Endometrium (tissue), 2 donors: ENCODE measurements at regions not wholly inside any gene's neighbourhood (a gene's known extent, or its start where the extent isn't known, plus 50 kb on each side); places are given as distances from the start of the nearest gene placed in this dataset.

Experiments
- FAIRE-seq: peaks from 2 replicates; lab custom pipeline; 2012; peaks lifted over from hg19 to GRCh38; lab: Jason Lieb, UNC
- donor health status: control.
- donor health status: control.

DNA sequence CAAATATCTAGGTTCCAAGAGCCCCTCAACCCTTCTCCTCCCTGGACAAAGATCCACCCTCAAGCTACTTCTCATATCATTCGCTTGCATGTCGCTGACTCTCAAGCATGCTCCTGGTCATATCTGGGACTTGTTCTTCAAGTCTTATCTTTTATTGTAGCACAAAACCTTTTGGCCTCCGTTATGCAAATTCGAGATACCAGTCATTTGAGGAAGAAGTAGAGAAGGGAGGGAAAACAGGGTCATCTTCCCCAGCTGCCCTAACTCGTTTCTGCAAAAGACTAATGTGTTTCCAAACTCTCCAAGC, 63.8 kb upstream of the ETS2 start:
- no peak for FAIRE-seq

DNA sequence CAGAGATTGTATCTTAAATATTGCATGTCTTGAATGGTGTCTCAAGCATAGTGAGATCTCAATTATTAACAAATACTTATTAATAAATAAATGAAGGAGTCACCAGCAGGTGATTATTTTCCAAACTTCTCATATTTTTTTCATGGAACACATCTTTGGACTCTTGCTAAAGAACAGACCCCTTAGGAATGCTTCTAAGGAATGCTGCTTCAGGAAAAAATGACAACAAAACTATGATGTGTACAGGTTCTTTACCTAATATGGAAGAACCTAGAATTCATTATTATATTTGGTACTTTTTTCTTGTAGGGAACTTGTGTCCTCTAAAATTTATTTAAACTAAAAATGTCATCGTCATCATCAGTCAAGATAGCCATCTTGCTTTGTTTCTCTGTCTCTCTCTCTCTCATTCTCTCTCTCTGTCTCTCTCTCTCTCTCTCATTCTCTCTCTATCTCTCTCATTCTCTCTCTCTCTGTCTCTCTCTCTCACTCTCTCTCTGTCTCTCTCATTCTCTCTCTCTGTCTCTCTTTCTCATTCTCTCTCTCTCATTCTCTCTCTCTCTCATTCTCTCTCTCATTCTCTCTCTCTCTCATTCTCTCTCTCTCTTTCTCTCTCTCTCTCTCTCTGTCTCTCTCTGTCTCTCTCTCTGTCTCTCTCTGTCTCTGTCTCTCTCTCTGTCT, 63.0 kb upstream of the ETS2 start:
- FAIRE-seq: peak; percentile 70

DNA sequence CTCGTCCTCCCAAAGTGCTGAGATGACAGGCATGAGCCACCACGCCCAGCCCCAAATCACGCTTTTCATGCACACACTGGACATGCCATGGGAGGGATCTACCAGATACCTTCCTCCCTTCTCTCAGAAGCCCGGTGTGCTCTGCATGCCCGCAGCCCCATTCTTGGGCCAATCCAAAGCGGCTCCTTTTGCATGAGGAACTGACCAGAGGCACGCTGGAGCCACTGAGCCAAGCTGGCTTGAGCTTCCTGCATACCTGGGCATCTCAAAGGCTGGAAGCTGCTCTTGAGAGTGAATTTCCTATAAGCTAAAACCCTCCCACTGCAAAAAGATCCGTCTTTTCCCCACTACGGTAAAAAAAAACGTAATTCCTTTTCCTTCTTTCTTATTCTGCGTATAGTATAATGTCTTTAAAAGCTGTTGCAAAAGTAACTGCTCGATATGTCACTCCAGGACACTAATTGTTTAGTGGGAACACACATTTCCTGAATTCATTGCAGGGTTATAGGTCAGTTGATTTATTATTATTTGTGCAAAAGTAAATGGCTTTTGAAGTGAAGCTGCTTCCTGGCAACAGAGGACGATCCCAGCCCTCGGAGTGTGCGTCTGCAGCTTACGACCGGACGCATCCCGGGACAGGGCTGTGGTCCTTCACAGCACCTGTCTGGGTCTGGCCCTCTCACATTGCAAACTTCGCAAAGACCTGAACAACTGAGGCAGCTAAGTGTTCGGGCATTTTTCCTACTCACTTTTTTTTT, 61.8 kb upstream of the ETS2 start:
- no peak for FAIRE-seq

GRCh38 chr21:38744861-38745260, 60.9 kb upstream of the ETS2 start:
- no peak for FAIRE-seq

DNA sequence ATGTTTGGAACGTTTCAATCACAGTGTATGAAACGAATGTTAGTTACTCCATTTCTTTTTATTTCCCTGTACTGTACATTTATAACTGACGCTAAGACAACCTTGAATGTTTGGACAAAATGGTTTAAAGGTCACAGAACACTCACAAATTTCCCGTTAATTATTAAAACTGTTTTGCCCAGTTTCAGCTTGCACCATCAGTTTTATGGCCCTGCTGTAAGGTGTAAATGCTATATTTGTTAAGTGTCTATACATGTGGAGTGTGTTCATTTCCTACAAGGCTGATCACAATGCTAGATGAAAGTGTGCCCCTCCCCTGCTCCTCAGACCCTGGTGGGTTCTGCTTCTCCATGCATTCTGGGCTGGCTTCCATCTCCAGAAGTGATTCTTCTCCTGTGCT, 57.9 kb upstream of the ETS2 start:
- FAIRE-seq: no peak

DNA sequence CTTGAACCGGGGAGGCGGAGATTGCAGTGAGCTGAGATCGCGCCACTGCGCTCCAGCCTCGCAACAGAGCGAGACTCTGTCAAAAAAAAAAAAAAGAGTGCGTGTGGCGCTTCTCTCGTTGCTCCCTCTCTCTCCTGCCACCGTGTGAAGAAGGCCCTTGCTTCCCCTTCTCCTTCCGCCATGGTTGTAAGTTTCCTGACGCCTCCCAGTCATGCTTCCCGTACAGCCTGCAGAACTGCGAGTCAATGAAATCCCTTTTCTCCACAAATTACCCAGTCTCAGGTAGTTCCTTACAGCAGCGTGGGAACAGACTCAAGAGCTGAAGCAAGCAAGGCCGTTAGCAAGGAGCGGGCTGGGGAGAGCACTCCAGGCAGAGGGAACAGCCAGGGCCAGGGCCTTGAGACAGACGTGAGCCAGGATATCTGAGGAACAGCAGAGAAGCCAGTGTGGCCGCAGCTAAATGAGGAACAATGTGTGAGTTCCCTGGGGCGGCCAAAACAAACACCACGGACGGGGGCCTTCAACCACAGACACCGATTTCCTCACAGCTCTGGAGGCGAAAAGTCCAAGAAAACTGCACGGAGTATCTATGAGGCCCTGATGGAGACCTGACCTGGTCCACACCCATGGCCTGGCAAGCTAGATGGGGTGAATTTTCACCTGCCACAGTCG, 54.2 kb upstream of the ETS2 start:
- FAIRE-seq: no peak

DNA sequence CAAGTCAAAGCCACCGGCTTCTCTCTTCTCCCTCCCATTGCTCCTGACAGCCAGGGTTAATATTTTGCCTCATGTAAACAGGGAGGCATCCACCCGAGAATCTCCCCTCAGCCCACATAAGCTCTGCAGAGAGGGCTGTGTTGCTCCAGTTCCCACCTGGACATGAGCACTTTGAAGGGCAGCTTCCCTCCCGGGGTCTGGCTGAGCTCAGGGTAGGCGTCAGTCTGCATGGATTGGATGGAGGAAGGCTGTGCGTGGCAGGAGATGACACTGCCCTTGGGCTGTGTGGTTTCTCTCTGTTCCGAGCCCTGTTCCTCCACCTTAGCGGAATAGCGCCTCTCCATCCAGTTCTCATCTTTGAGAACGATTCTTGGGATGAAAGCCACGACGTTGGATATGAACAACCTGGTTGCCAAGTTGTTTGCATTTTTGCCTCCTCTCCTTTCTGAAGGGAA, 53.7 kb upstream of the ETS2 start:
- no peak for FAIRE-seq

DNA sequence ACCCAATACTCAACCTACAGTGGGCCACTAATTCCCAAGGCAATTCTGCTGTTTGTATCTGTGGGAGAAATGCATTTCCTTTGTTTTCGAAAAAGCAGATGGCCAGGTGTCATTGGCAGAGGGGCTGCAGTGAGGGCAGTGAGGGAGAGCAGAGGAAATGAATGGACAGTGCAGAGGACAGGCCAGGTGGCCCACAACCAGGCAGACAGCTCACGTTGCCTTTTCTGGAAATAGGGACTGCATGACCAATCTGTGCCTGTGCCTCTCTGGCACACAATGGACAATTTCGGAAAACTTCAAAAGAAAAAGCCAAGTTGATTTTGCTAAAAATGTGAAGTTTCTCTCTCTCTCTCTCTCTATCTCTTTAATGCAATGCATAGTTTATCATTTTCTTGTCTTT, 52.6 kb upstream of the ETS2 start:
- FAIRE-seq: no peak

GRCh38 chr21:38753557-38753971, 52.2 kb upstream of the ETS2 start:
- no peak for FAIRE-seq
